Caki2 (cell line): ENCODE measurements at regions not wholly inside any gene's neighbourhood (a gene's known extent, or its start where the extent isn't known, plus 50 kb on each side); places are given as distances from the start of the nearest gene placed in this dataset.

ENCODE experiments used
- DNase-seq: peaks from one replicate; pipeline ENCODE4 v3.0.0-alpha.2; 2015; ENCODE audit warnings: low read depth
- in situ Hi-C: cut with HindIII; loops from 2 replicates; pipeline ENCODE4 v1.10.0; 2016; ENCODE audit warnings: low sequenced_read_pairs, low pct_unique_long_range_greater_than_20kb, mixed read lengths

GRCh38 chr4:4778554-4778953 lies 80.9 kb upstream of the MSX1 start:
- in situ Hi-C loops, result no loop called here
- no peak for DNase-seq

- in situ Hi-C loops, result no loop called here
- DNase-seq, result no peak
These were observed 82.5 kb upstream of the MSX1 start for GRCh38 chr4:4776934-4777333.

- in situ Hi-C loops, result no loop called here
- DNase-seq, result no peak
These were observed 83.1 kb upstream of the MSX1 start for GRCh38 chr4:4776335-4776734.

GRCh38 chr4:4775493-4776004 lies 83.9 kb upstream of the MSX1 start:
- in situ Hi-C loops, result no loop called here
- DNase-seq, result no peak

- no peak for DNase-seq
- in situ Hi-C loops, result no loop called here
These were observed 86.9 kb upstream of the MSX1 start for GRCh38 chr4:4772534-4772933.

GRCh38 chr4:4771160-4771559 lies 88.3 kb upstream of the MSX1 start:
- DNase-seq, result no peak
- in situ Hi-C loops, result no loop called here

GRCh38 chr4:4770610-4771009 lies 88.9 kb upstream of the MSX1 start:
- in situ Hi-C loops, result no loop called here
- DNase-seq, result no peak

GRCh38 chr4:4766564-4766963 lies 92.9 kb upstream of the MSX1 start:
- in situ Hi-C loops, result no loop called here
- no peak for DNase-seq

- in situ Hi-C loops, result no loop called here
- no peak for DNase-seq
These were observed 93.7 kb upstream of the MSX1 start for GRCh38 chr4:4765811-4766210.

GRCh38 chr4:4764558-4764905 lies 94.9 kb upstream of the MSX1 start:
- DNase-seq, result no peak
- in situ Hi-C loops, result no loop called here

- no peak for DNase-seq
- in situ Hi-C loops, result no loop called here
These were observed 95.5 kb upstream of the MSX1 start for GRCh38 chr4:4763822-4764557.

GRCh38 chr4:4762909-4763821 lies 96.3 kb upstream of the MSX1 start:
- DNase-seq, result no peak
- in situ Hi-C loops, result no loop called here

GRCh38 chr4:4762300-4762699 lies 97.2 kb upstream of the MSX1 start:
- in situ Hi-C loops, result no loop called here

GRCh38 chr4:4761128-4761982 lies 98.1 kb upstream of the MSX1 start:
- in situ Hi-C loops, result no loop called here
- no peak for DNase-seq

More at GRCh38 chr4:4762300-4762699, 97.2 kb upstream of the MSX1 start:
- no peak for DNase-seq

GRCh38 chr4:4759883-4760282 lies 99.6 kb upstream of the MSX1 start:
- DNase-seq, result no peak
- in situ Hi-C loops, result no loop called here

- no peak for DNase-seq
- in situ Hi-C loops, result no loop called here
These were observed 100.2 kb upstream of the MSX1 start for GRCh38 chr4:4759232-4759631.

GRCh38 chr4:4758681-4759080 lies 100.8 kb upstream of the MSX1 start:
- DNase-seq, result no peak
- in situ Hi-C loops, result no loop called here

GRCh38 chr4:4755306-4755705 lies 104.2 kb upstream of the MSX1 start:
- in situ Hi-C loops, result no loop called here
- DNase-seq, result no peak

- no peak for DNase-seq
- in situ Hi-C loops, result no loop called here
These were observed 104.8 kb upstream of the MSX1 start for GRCh38 chr4:4754641-4755040.
